Psoas muscle (tissue), 7 donors: ENCODE measurements at regions not wholly inside any gene's neighbourhood (a gene's known extent, or its start where the extent isn't known, plus 50 kb on each side); places are given as distances from the start of the nearest gene placed in this dataset.

Experiments
- ATAC-seq, 4 donors: fragments of 200-7000 bp; cut with Tn5 transposase; one replicate each; pipeline ENCODE4 v1.9.1; 2020; ENCODE audit warnings: moderate library complexity in 3 of 4, mild to moderate bottlenecking in 2 of 4
- DNase-seq, 2 donors: peaks; one replicate each; pipeline ENCODE4 v3.0.0-alpha.2; 2020
- H3K27ac ChIP-seq: fragments of 200-600 bp; one replicate; pipeline ENCODE4 v1.8.0; 2022
- H3K27me3 ChIP-seq, 3 donors: fragments of 200-600 bp in 1 of 3; one replicate each; pipeline versions ENCODE4 v1.6.1 to v1.8.0; 2013 to 2022; ENCODE audit warnings: low read length in 2 of 3, mild to moderate bottlenecking in 2 of 3, moderate library complexity in 1 of 3; ENCODE audit not compliant: insufficient read depth in 3 of 3
- H3K36me3 ChIP-seq, 2 donors: fragments of 200-600 bp in 1 of 2; one replicate each; pipeline versions ENCODE4 v1.6.1 to v1.8.0; 2013 to 2022; ENCODE audit warnings: low read depth in 1 of 2, mild to moderate bottlenecking in 1 of 2, moderate library complexity in 1 of 2; ENCODE audit not compliant: insufficient read depth in 1 of 2
- H3K4me1 ChIP-seq: fragments of 200-600 bp; one replicate; pipeline ENCODE4 v1.8.0; 2022
- H3K4me3 ChIP-seq: fragments of 200-600 bp; one replicate; pipeline ENCODE4 v1.8.0; 2022; ENCODE audit warnings: mild to moderate bottlenecking
- H3K9me3 ChIP-seq: fragments of 200-600 bp; one replicate; pipeline ENCODE4 v1.8.0; 2022
- WGBS, 3 donors: extraction: QIAGEN DNeasy Blood & Tissue Kit; methylation state at CpG; one replicate each; pipeline versions ENCODE4 v1.1.6 to v1.1.7; 2013; 5-methylcytosine and 5-hydroxymethylcytosine counted together
- intact Hi-C, 2 donors: fragments of 100-400 bp; cut with DNase I; formaldehyde crosslinking; loops; one replicate each; pipeline versions ENCODE4 v1.11.0 to v1.14.2; 2022
- TF ChIP-seq, protein P1 (sequence below): fragments of 200-600 bp; IDR thresholded peaks from one replicate; pipeline ENCODE4 v1.8.0; 2022; ENCODE audit warnings: antibody characterized with exemption
- donor health status: healthy with polysubstance abuse.
- donor health status: DM: no; HTN: no; CAD: no; lungs with moderate emphysema.
- donor health status: Bipolar disorder and iron deficiency.
- donor health status: healthy.
- donor health status: DM: yes; HTN: yes; CAD: no.
- donor health status: DM: no; HTN: no; CAD: no.
- donor health status: DM: yes; HTN: yes; CAD: no.

DNA sequence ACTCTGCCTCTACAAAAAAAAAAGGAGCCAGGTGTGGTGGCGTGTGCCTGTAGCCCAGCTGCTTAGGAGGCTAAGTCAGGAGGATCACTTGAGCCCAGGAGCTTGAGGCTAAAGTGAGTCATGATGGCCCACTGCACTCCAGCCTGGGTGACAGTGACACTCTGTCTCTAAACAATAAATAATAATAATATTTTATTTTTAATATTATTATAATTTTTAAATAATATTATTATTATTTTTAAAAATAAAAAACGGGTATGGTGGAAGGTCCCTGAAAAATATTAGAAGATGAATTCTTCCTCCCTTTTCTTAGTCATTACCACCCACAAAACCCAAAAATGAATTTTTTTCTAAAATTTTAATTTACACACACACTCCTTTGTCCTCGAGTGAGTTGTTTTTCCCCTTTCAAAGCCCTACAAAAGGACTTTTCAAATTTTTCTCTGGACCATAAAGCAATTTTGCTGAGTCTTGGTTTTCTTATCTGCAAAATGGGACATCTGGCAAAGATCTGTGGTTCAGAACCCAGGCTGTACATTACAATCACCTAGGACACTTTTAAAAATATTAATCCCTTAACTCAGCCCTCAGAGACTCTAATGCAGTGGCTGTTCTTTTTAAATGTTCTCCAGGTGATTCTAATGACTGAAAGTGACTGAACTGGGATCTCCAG is 174.0 kb upstream of the NEBL start:
- no peaks in the 10 kb centered on the region for H3K9me3 ChIP-seq
- H3K4me1 ChIP-seq, result no peaks in the 10 kb centered on the region
- H3K27me3 ChIP-seq, result no peaks in the 10 kb centered on the region
- ATAC-seq (no peak), DNase-seq (no peak)
- WGBS, 3 donors, result 75 to 85% (median 78%) methylated on average over 3 of the region's 3 CpGs
- TF ChIP-seq, protein P1, sequence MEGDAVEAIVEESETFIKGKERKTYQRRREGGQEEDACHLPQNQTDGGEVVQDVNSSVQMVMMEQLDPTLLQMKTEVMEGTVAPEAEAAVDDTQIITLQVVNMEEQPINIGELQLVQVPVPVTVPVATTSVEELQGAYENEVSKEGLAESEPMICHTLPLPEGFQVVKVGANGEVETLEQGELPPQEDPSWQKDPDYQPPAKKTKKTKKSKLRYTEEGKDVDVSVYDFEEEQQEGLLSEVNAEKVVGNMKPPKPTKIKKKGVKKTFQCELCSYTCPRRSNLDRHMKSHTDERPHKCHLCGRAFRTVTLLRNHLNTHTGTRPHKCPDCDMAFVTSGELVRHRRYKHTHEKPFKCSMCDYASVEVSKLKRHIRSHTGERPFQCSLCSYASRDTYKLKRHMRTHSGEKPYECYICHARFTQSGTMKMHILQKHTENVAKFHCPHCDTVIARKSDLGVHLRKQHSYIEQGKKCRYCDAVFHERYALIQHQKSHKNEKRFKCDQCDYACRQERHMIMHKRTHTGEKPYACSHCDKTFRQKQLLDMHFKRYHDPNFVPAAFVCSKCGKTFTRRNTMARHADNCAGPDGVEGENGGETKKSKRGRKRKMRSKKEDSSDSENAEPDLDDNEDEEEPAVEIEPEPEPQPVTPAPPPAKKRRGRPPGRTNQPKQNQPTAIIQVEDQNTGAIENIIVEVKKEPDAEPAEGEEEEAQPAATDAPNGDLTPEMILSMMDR, result no peak
- no peak overlapping the region for H3K27ac ChIP-seq
- no peaks in the 10 kb centered on the region for H3K36me3 ChIP-seq
- H3K4me3 ChIP-seq, result no peak overlapping the region
- intact Hi-C loops, result no loop called here

DNA sequence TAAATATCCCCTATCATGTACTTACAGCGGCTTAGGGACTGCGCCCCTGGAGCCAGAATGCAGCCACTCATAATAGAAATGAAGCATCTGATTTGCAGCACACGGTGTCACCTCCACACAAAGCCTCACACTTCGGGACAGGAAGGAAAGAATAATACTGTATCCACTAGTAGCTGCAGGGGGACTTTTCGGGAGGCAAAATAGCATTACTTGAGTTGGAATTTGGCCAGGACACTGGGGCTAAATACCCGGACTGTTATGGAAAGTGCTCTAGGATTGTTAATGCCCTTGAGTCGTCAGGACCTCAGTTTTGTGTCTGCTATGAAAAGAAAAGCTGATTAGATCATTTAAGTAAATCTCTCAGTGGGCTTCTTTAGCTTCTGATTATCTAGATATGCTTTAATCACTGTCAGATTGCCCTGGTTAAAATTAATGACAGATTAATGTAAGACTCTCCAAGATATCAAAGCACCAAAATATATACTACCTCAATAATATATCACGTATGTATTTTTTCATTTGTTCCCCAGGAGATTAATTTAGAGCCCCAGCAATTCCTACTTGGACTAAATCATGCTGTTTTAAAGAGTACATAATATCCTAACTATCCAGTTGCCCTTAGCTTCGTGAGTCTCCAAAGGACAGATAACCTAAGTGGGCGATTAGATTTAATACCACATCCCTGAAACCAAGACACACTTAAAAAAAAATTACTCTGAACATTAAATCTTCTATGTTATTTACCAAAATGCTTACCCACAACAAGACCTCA is 173.0 kb upstream of the NEBL start:
- no peak for ATAC-seq
- intact Hi-C loops, result no loop called here
- H3K27ac ChIP-seq, result no peak overlapping the region

DNA sequence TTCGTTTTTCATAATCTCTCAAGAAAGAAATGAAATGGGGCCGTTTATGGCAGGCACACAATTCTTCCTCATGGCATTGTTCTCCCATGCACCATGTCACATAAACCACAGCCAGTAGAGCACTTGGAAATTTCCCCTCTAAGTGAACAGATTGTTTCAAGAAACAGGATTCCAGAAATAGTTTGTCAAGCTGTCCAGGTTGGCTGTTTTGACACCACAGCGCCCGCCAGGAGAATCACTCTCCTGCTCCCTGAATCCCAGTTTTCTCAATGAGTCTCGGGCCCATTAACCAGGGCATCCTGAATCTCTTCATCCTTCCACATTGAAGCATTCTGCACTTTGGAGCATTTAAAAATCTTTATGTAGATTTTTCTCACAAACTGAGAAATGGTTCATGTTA is 172.2 kb upstream of the NEBL start:
- Histone ChIP-seq H3K4me3 (no peak overlapping the region), H3K27me3 (no peaks in the 10 kb centered on the region), H3K27ac (no peak overlapping the region), H3K4me1 (no peaks in the 10 kb centered on the region), H3K9me3 (no peaks in the 10 kb centered on the region), H3K36me3 (no peaks in the 10 kb centered on the region)
- DNase-seq (no peak), ATAC-seq (no peak)
- TF ChIP-seq, protein P1, result no peak
- WGBS, 3 donors, result 80 to 84% (median 84%) methylated on average over 5 of the region's 5 CpGs
- intact Hi-C loops, result no loop called here

More for the DNA sequence above, 173.0 kb upstream of the NEBL start:
- H3K36me3 ChIP-seq, result no peaks in the 10 kb centered on the region
- 44 to 50% (median 46%) methylated on average over 10 of the region's 10 CpGs for WGBS, 3 donors
- no peak overlapping the region for H3K4me3 ChIP-seq
- DNase-seq, result no peak
- no peaks in the 10 kb centered on the region for H3K9me3 ChIP-seq
- H3K27me3 ChIP-seq, result no peaks in the 10 kb centered on the region
- TF ChIP-seq, protein P1, result no peak
- H3K4me1 ChIP-seq, result no peaks in the 10 kb centered on the region

DNA sequence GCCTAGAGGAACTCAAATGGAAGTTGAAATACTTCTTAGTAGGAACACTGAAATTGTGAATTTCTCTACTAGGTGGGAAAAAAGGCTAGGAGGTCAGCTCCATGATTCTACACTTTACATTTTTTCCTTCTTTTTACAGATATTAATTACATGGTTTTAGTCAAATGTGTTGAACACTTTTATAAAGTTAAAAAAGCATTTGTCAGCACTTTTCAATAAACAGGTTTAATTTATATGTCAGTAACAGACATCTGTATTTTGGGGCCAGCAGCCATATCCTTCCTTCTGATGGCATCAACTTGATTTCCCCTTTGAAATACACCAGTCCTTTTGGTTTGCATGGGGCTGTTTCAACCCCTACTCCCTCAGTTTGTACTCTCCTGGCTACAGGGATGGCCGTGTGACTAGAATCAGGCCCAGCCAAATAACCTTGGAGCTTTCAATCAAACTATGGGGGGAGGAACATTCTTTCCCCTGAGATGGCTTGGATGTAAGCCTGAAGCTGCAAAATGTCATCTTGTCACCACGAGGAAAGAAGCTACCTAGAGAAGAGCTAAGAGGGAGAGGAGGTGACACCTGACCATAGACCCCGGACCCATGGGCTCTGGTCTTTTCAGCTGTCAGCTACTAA is 171.0 kb upstream of the NEBL start:
- H3K4me3 ChIP-seq, result no peak overlapping the region
- H3K36me3 ChIP-seq, result no peaks in the 10 kb centered on the region
- intact Hi-C loops, result no loop called here
- WGBS, 3 donors, result 61 to 66% (median 64%) methylated on average over 3 of the region's 3 CpGs
- ATAC-seq, result no peak
- H3K9me3 ChIP-seq, result no peaks in the 10 kb centered on the region
- DNase-seq, result no peak
- H3K4me1 ChIP-seq, result no peaks in the 10 kb centered on the region
- no peaks in the 10 kb centered on the region for H3K27me3 ChIP-seq
- TF ChIP-seq, protein P1, result no peak
- H3K27ac ChIP-seq, result no peak overlapping the region
